ENCODE measurements at regions not wholly inside any gene's neighbourhood (a gene's known extent, or its start where the extent isn't known, plus 50 kb on each side); places are given as distances from the start of the nearest gene placed in this dataset.
"Not testable (repeated sequence)": the region's sequence is repeated elsewhere in the genome, so short reads cannot be mapped to it uniquely, and the experiment has no call there.

GRCh38 chr5:44539602-44539919, 150.3 kb upstream of the FGF10 start:
- no peak for DNase-seq (ENCODE audit: low spot score)

- no peak for DNase-seq (ENCODE audit: low spot score)
Measured at GRCh38 chr5:44538797-44539601, 149.8 kb upstream of the FGF10 start.

- peak; percentile 57 for DNase-seq (ENCODE audit: low spot score)
Measured at GRCh38 chr5:44536650-44537260, 147.5 kb upstream of the FGF10 start.

GRCh38 chr5:44535621-44536020, 146.4 kb upstream of the FGF10 start:
- no peak for DNase-seq (ENCODE audit: low spot score)

GRCh38 chr5:44532981-44533380, 143.8 kb upstream of the FGF10 start:
- no peak for DNase-seq (ENCODE audit: low spot score)

- DNase-seq (ENCODE audit: low spot score) = not testable (repeated sequence)
Measured at GRCh38 chr5:44531756-44532155, 142.5 kb upstream of the FGF10 start.

- DNase-seq (ENCODE audit: low spot score) = not testable (repeated sequence)
Measured at GRCh38 chr5:44530783-44531182, 141.6 kb upstream of the FGF10 start.

GRCh38 chr5:44511596-44511995, 122.4 kb upstream of the FGF10 start:
- no peak for DNase-seq (ENCODE audit: low spot score)

- no peak for DNase-seq (ENCODE audit: low spot score)
Measured at GRCh38 chr5:44506561-44506960, 117.3 kb upstream of the FGF10 start.

- no peak for DNase-seq (ENCODE audit: low spot score)
Measured at GRCh38 chr5:44499381-44499780, 110.2 kb upstream of the FGF10 start.

GRCh38 chr5:44497606-44498005, 108.4 kb upstream of the FGF10 start:
- DNase-seq (ENCODE audit: low spot score) = no peak

- DNase-seq (ENCODE audit: low spot score) = no peak
Measured at GRCh38 chr5:44495280-44495679, 106.1 kb upstream of the FGF10 start.

GRCh38 chr5:44489759-44490158, 100.5 kb upstream of the FGF10 start:
- no peak for DNase-seq (ENCODE audit: low spot score)

- no peak for DNase-seq (ENCODE audit: low spot score)
Measured at GRCh38 chr5:44486591-44486990, 97.4 kb upstream of the FGF10 start.

GRCh38 chr5:44454002-44454401, 64.8 kb upstream of the FGF10 start:
- no peak for DNase-seq (ENCODE audit: low spot score)

- no peak for DNase-seq (ENCODE audit: low spot score)
Measured at GRCh38 chr5:44446399-44446798, 57.2 kb upstream of the FGF10 start.

GRCh38 chr5:44443172-44443571, 54.0 kb upstream of the FGF10 start:
- DNase-seq (ENCODE audit: low spot score) = no peak

GRCh38 chr5:44441460-44441859, 52.2 kb upstream of the FGF10 start:
- no peak for DNase-seq (ENCODE audit: low spot score)

- DNase-seq (ENCODE audit: low spot score) = no peak
Measured at GRCh38 chr5:44440186-44440585, 51.0 kb upstream of the FGF10 start.

All from NAMALWA (cell line).